ENCODE measurements at regions not wholly inside any gene's neighbourhood (a gene's known extent, or its start where the extent isn't known, plus 50 kb on each side); places are given as distances from the start of the nearest gene placed in this dataset.
"Not testable (repeated sequence)": the region's sequence is repeated elsewhere in the genome, so short reads cannot be mapped to it uniquely, and the experiment has no call there.

- DNase-seq, result no peak
These were observed 673.9 kb upstream of the ACVR2A start for GRCh38 chr2:147170932-147171331.

GRCh38 chr2:147165697-147166382 is 679.0 kb upstream of the ACVR2A start:
- no peak for DNase-seq

- DNase-seq, result no peak
These were observed 680.3 kb upstream of the ACVR2A start for GRCh38 chr2:147164563-147164962.

GRCh38 chr2:147161746-147162145 is 683.1 kb upstream of the ACVR2A start:
- no peak for DNase-seq

DNA sequence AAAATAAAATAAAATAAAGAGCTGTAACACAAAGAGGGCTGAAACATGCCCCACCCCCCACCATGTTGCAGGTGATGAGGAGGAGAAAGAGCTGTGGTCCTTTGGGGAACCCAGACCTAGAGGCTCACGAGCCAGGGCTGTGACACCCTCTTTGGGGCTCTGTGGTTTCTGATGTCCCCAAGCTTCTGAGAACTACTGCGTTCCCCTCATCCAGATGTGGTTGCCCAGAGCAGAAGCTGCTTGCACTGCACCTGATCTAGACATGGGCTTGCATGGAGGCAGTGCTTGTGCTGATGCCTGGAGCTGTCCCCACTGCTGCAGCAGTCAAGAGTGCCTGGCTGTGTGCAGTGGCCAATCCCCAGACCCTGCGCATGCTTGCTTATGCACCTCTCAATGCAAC is 687.9 kb upstream of the ACVR2A start:
- DNase-seq, result no peak

DNA sequence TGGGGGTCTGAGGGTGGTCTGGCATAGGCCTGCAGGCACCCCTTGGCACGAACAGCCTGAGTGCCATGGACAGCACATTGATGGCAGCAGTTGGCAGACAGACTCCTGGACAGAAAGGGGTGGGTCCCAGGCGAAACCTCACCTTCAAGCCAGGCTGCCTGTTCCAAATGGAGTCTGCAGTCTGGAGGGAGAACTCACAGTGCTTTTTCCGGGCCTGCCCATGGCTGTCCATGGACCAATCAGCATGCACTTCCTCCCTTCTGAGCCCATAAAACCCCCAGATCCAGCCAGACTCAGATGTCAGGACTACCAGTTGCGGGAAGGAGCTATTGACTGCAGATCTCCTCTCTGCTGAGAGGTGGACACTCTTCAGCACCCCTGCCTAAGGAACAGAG is 694.6 kb upstream of the ACVR2A start:
- no peak for DNase-seq

GRCh38 chr2:147149575-147150240 is 695.1 kb upstream of the ACVR2A start:
- no peak for DNase-seq

DNA sequence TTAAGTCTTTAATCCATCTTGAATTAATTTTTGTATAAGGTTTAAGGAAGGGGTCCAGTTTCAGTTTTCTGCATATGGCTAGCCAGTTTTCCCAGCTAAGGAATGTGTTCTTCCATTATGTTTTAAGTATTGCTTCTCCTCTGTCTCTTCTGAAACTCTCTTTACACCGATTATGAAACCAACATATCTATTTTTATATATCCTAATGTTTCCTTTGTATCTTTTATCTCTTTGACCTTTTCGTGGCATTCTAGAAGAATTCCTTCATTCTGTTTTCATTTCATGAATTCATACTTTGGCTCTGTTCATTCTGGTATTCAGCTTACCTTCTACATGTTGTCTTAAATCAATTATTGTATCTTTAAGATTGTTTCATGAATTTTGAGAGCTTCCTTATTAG is 697.0 kb upstream of the ACVR2A start:
- no peak for DNase-seq

- DNase-seq, result no peak
These were observed 702.9 kb upstream of the ACVR2A start for GRCh38 chr2:147141930-147142329.

DNA sequence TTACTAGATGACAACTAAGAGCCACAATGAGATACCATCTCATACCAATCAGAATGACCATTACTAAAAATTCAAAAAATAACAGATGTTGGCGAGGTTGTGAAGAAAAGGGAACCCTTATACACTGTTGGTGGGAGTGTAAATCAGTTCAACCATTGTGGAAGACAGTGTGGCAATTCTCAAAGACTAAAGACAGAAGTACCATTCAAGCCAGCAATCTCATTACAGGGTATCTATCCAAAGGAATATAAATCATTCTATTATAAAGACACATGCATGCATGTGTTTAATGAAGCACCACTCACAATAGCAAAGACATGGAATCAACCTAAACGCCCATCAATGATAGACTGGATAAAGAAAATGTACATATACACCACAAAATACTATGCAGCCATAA is 705.1 kb upstream of the ACVR2A start:
- not testable (repeated sequence) for DNase-seq

- DNase-seq, result no peak
These were observed 707.1 kb upstream of the ACVR2A start for GRCh38 chr2:147137711-147138110.

DNA sequence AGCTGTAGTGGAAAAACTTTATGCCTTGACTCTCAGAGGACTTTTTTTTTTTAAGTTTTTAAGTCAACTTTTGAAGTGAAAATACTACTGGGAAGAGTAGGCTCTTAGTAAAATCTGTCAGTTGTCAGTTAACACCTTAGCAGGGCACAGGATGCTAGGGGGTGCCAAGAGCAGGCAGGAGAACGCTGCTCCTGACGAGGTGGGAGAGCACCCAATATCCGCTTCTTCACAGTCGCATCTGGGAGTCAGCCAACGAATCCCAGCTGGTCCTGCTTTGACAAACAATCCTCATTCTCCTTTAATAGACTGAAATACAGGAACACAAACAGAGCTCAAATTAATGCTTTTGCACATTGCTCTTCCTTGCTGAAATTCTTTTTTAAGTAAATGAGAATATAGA is 709.5 kb upstream of the ACVR2A start:
- no peak for DNase-seq

DNA sequence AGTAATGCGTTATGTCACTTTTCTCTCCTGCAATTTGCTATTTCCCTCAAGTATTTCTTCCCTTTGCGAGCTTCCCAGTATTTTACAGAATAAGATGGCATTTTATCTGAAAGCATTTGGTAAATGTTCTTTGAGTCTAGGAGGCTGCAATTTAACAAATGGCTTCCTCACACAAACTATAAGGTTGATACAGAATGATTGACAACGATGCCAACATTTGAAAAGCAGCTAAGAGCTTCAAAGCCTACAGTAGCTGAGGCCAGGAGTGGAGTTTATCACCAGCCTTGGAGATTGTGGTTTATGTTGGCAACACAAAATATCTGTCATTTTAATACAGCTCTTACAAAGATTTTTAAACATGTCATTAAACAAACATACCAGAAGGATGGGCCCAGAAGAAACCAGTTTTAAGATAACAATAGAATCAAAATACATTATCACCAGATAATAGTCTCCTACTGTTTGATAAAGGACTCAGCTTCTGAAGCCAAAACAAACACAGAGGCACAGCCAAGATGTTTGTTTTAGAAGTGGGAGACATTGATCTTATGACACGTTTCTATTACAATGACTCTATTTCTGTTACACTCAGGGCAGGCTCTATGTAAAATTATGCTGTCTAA is 711.4 kb upstream of the ACVR2A start:
- no peak for DNase-seq

- DNase-seq, result no peak
These were observed 719.7 kb upstream of the ACVR2A start for GRCh38 chr2:147125145-147125544.

DNA sequence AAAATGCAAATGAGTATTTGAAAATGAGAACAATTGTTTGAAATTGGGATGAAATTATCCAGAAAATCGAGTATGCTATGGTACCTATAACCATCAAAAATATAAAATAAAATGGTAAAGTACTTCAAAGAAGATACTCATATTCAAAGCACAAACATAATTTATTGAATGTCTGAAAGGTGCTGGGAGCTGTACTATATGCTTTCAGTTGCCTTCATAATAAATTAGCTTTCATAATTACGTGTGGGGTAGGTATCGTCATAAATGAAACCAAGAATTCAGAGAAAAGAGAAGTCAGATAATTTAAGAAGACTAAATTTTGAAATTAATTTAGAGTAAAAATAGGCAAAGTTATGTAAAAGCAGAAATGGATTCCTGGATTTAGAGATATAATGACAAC is 721.9 kb upstream of the ACVR2A start:
- DNase-seq, result no peak

DNA sequence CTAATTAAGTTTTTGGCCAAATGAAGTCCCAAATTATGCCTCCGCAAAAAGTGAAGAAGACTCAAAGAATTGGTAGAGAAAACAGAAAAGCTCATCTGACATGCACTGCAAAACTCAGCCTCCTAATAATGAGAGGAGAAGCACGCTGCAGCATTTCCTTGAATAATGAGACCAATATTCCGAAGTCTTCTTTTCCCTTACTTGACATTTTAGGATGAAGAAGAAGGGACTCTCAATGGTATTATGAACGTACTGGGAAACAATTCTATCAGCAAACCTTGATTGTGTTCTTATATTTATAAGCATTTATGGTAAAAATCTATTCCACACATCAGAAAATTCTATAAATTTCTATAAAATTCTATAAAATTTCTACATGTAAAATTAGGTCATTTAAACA is 733.9 kb upstream of the ACVR2A start:
- DNase-seq, result no peak

- DNase-seq, result no peak
These were observed 734.5 kb upstream of the ACVR2A start for GRCh38 chr2:147110317-147110716.

GRCh38 chr2:147109291-147109690 is 735.5 kb upstream of the ACVR2A start:
- no peak for DNase-seq

GRCh38 chr2:147108548-147108947 is 736.3 kb upstream of the ACVR2A start:
- no peak for DNase-seq

GRCh38 chr2:147101941-147102790 is 742.7 kb upstream of the ACVR2A start:
- DNase-seq, result no peak

- no peak for DNase-seq
These were observed 744.3 kb upstream of the ACVR2A start for GRCh38 chr2:147100406-147101035.

GRCh38 chr2:147099845-147100244 is 745.0 kb upstream of the ACVR2A start:
- no peak for DNase-seq

- DNase-seq, result no peak
These were observed 745.9 kb upstream of the ACVR2A start for GRCh38 chr2:147098940-147099339.
